CD4-positive, alpha-beta T cell treated with Interferon gamma for 1 hour (primary cell): ENCODE measurements at regions not wholly inside any gene's neighbourhood (a gene's known extent, or its start where the extent isn't known, plus 50 kb on each side); places are given as distances from the start of the nearest gene placed in this dataset.

Experiments
- DNase-seq: peaks from one replicate; pipeline ENCODE4 v3.0.0-alpha.2; 2020

DNA sequence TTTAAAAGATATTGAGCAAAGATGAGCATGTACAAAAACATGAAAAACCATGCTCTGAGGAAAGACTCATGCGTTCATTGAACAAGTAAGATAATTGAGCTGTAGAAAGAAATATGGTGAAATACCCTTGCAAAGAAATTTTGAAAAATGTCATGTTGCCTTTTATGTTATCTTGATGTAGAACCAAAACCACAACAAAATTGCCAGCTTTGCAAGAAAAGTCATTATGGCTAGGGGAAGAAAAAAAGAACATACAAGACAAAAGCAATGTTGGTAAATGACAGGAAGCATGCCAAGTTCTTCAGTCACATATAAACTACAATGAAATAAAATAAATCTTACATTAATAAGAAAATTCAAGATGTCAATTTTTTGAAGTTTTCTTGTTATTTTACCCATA lies 368.0 kb downstream of the IRX1 start:
- no peak for DNase-seq

DNA sequence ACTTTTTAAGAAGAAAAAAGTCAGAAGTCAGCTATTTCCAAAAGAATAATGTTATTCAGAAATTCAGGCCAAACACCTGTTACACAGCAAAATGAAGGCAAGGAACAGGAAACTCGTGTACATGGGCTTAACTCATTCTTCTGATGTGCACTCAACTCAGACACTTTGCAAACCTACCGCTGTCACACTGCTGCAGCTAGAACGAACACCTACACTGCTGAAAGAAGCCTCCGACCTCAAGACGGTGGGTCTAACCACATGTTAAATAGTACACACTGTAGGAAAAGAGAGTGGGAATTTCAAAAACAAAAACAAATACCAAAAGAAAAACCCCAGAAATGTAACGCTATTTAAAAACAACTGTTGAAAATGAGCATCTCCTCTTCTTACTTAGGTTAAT lies 384.5 kb downstream of the IRX1 start:
- DNase-seq: no peak

DNA sequence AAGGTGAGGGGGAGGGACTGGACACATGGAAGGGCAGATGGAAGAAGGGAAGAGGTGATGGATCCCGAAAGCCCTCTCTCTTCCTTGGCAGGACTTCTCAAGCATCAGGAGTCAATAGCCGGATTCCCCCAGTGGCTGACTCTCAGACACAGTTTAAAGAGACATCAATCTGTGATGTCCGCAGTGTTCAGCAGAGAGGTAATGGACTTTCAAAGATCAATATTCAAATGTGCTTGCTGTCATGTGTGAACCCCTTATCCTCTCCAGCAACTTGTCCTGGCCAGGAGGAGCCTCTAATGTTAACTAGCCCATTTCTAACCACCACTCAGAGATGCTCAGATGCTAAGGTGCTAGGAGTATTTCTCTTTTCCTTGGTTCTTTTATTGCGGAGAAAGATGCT lies 392.2 kb downstream of the IRX1 start:
- no peak for DNase-seq

DNA sequence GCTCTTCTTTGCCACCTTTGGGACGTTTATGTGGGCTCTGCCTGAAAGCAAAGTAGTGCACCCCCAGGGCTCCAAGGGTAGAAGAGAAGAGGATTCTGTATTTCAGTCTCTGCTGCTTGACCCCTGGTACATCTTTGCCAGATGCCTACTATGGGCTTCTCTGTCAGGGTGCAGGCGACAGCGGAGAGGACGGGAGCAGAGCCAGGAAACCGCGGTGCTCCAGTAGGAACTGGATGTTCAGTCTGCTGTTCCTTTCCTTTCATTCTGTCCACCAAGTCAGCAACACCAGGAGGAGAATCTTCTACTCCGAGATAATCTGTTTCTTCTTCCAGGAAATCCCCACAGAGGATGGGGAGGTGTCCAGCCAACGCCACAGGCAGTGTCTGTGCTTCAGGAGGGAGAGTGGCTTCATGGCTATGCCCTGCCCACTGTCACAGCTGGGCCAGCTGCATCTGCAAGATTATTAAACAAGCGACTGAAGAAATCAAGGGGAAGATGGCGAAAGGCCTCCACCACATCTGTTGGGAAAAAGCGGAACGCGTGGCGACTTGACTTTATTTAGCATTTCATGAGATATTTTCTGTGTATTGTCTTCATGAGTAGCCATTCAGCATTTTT lies 398.3 kb downstream of the IRX1 start:
- no peak for DNase-seq

DNA sequence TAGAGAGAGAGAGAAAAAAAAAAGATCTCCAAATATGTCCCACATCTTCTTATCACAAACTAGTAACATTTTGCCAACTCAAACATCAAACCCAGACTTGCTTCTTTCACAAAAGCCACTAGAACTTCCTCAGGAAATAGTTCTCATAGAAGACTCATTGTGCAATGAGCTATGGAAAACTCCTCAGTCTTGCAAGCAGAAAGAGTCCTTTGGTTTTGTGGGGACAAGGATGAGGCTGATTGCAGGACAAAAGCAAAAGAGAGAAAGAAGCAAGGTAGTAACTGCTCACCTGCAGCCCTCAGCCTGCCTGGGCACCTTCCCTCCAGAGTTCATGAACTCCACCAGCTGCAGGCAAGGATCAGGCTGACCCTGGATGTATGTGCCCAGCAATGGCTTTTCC lies 399.0 kb downstream of the IRX1 start:
- no peak for DNase-seq

DNA sequence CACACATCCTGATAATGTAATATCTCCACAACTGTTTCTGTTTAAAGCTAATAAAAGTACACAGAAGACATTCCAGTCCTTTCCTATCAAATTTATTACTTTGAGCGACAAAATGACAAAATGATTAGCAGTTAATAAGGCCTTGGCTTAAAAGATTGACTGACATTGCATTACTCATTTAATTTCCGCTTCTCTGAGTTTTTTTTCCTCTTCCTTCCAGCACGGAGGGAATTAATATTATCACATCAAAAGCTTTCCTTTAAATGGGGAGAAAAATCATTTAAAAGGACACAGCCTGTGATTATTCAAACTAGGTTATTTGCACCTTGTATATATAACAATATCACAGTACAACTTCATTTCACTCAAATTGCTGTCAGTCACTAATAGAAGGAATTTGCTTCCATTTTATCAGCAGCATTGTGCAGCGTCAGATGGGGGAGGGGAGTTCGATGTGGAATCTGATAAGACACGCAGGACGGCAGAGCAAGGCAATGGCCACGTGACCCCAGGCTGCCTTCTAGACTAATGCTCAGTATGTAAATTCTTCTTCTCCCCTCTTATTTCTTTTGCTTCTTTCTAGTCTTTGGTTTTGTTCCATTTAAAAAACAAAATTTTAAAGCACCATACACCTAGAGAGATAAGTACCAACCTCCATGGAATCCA lies 400.5 kb downstream of the IRX1 start:
- DNase-seq: no peak

DNA sequence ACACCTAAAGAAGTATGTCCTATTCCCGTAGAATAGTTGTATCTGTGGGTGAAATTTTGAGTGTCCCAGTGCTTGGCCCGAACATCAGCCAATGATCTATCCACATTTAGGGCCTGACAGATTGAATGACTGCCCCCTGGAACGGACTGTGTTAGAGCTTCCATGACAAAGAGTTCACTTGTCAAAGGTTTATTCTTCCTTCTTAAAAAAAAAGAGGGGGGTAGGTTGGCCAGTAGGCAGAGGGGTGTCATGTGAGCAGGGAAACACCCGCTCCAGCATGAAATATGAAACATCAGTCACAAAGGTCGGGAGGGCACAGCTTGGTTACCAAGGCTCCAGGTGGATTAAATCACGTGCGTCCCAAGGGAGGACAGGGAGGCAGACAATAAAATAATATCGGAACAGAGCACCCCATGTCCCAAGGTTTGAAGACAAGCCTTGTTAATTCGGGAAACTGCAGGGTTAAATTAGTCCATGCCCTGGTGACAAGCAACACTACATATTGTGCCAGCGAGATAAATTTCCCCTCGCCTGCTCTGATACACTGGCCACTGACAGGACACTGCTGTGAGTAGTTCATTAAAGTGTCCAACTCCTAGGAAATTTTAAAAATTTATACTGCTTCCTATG lies 401.2 kb downstream of the IRX1 start:
- DNase-seq: no peak

DNA sequence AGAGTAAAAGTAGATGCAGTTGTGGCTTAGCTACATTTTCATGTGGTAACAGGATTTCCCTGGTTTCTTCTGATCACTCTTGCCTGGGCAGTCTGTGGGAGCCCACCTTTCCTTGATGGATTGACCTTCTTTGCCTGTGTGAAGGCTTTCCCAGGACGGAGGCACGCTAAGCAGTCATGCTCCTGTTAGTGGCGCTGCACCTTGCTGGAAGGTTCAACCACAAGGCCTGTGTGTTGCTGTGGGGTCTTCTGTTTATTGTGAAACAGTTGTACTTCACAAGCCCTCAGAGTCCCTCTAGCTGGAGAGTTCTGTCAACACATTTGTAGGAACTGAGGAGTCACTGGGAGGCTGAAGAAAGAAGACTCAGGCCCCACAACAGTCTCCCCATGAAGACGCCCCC lies 402.0 kb downstream of the IRX1 start:
- no peak for DNase-seq

DNA sequence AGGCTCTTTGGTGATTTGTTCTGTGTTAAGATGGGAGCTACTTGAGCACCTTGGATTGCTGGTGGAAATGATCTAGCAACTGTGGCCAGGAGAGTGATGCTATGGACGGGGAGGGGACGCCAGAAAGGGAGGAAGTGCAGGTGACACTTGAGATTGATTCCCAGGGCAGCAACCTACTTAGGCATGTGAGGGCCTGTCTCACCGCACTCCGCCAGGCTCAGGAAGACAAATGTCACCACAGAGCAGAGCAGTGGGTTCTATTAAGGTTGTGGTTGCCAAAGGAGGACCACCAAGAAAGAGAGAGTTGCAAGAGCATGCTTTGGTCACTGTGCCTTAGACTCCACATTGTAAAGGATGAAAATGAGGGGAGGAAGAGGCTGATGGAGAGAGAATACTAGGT lies 404.3 kb downstream of the IRX1 start:
- no peak for DNase-seq

DNA sequence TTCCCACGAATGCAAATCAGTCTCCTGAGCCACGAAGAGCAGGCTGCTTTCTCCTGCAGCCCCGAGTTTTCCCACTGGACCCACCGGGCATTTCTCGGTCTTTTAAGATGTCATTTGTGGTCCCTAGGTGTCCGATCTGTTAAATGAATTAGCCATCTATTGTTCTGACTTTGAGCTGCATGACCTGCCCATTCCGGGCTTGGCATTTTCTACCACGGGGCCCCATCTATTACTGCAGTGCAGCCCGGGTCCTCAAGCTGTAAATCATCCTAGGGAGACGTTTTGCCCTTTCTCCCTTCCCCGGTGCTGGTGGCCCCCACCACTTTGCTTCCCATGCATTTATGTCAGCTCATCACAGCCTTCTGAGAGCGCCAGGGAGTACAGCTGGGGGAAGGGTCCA lies 405.4 kb downstream of the IRX1 start:
- DNase-seq: no peak

DNA sequence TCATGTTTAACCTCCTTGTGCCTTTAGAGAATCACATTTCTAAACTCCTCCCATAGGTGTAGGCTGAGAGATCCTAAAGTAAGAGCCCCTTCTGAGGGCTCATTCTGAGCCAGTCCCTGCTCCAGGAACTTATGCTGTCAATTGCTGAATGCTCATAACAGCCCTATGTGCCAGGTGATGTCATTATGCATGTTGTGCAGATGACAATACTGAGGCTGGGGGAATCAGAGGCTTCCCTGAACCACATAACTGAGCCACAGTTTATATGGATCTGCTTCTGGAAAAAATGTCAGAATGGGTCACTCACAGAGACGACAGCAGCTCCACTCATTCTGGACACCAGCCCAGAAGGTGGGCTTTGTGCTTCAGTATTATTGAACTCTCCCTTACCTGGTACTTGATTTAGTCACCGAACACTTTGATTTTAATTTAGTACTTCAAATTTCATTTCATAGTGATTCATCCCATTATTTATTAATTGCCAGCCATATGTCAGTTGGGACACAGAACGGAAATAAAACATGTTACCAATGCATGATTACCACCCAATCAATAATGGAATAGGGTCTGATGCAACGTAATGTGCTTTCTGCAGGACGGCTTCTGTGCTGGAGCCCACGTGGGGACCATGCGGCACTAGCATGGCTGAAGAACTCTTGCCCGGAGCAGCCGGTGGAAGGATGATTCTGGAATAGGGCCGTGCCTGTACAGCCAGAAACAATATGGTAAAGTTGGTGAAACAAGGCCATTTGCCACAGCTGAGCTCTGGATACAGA lies 406.3 kb downstream of the IRX1 start:
- no peak for DNase-seq

DNA sequence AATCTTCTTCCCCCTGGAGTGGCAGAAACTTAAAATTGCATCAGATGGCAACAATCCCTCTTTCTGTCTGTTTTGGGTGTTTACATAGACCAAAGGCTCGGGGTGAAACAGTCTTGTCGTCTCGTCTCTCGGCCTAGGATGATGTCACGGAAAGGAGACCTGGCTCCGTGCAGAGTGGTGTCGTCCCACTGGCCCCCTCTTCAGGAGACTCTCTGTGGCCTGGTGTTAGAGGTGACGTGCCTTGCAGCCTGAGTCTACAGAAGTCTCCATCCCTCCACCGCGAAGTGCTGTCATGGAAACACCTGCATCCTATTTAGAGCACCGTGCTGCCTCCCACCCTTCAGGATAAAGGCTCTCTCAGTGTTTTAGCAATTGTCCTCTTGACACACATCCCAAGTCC lies 409.7 kb downstream of the IRX1 start:
- DNase-seq: no peak

DNA sequence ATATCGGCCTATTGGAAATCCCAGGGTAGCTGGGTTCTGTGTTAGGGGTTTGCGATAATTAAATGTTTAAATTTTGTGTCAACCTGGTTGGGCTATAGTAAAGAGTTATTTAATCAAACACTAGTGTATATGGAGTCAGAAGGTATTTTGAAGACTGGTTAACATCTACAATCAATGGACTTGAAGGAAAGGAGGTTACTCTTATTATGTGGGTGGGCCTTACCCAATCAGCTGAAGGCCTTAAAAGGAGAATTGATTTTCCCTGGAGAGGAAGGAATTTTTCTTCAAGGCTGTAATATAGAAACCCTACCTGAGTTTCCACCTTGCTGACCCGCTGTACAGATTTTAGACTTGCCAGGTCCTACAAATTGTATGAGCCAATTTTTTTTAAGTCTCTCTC lies 411.4 kb downstream of the IRX1 start:
- no peak for DNase-seq

DNA sequence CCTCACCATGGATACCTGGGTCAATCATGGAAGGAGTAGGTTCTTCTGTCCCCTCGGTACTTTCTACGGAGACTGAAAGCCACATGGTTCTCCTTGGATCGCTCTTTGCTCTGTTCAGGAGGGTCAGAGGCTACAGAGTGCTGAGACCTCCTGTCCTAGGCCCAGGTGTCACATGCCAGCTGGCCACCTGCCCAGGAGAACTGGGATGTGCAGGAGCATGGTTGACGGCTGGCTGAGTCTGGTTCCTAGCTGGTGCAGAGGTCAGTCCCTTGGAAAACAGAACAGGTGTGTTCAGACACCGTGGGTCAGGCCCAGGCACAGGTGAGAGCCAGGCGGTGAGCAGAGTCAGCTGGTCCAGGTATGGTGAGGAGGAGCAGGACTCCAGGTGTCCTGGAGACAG lies 416.3 kb downstream of the IRX1 start:
- DNase-seq: no peak

DNA sequence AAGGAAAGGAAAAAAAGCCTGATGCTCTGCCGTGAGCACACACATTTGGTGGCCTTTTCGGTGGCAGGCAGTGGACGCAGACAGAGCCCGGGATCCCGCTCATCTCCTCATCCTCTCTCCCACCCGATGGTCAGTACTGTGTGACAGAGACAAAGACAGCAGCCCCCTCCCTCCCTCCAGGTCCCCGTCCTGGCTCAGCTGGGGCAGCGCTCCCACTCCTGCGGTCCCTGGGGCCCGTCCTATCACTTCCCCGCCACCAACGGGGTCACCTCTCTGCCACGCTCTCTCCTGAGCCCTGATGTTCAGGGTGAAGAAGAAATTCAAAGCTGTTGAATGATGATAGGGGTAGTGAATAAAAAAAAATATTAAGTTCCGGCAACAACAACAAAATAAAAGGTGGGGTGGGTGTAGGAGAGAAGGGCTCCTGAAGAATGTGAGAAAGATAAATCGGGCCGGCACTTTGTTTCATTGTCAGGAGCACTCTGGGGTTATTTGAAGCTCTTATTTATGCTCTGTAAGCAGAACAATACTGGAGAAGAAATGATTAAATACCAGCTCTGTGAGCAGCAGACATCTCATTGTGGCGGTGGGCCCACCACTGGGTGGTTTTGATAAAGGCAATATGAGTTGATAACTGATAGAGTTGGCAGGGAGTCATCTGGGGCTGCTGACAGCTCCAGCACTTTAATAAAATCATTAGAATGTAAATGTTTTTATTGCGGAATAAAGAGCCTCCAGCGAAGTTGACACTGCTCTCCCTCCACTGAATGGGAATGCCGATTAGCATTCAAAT lies 417.7 kb downstream of the IRX1 start:
- no peak for DNase-seq

DNA sequence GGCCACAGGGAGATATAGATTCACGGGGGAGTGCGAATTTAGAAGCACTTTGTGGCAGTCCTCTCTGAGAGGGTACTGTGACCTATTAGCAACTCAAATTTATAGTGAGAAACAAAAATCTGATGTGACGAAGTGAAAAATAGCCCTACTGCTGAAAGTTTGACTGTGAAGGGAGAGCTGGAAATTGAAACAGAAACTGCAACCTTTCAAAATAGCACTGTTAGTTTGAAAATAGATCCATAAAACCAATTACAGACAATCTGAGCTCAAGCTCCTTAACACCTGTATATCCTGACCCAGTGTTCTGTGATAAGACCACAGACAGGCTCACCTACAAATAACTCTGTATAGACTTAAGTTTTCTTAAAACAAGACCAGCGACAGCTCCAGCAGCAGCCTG lies 420.1 kb downstream of the IRX1 start:
- DNase-seq: no peak

DNA sequence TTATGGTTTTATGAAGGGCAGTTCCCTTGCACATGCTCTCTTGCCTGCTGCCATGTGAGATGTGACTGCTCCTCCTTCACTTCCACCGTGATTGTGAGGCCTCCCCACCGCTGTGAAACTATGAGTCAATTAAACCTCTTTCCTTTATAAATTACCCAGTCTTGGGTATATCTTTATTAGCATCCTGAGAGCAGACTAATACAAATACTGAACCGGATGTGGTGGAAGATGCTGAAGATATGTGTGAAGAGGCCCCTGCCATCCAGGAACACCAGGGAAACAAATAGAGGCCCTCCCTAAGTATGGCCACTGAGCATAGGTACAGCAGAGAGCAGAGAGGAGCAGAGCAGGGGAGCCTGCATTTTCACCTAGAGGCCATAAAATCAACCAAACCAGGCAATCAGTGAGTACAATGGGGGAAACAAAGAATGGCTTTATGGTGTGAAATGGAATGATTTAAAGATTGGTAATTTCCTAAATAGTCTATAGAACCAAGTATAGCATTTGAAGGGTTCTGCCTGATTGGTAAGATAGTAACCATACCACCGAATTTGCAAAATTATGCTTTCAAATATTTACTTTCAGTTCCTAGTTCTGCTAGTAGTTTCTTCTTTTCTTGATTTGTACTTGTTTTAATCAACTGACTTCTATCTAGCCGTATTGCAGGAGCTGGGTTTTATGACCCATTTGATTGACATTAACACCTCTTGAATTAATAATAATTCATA lies 421.6 kb downstream of the IRX1 start:
- DNase-seq: no peak

DNA sequence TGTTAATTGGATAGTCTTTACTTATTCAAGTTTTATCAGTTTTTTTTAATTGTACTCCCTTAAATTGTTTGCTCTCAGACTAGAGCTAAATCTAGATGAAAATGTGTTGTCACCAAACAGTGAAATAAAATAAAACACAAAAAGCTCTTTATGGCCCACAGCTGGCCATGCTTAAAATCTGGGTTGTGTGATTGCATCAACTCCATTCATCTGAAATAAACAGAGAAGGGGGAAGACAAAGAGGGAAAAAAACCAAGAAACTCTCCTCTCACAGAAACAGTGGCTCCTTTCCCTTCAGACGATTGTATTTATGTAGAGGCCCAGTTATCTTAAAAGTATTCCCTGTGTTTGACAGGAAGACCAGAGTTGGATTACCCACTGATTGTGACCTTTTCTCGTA lies 422.4 kb downstream of the IRX1 start:
- no peak for DNase-seq

DNA sequence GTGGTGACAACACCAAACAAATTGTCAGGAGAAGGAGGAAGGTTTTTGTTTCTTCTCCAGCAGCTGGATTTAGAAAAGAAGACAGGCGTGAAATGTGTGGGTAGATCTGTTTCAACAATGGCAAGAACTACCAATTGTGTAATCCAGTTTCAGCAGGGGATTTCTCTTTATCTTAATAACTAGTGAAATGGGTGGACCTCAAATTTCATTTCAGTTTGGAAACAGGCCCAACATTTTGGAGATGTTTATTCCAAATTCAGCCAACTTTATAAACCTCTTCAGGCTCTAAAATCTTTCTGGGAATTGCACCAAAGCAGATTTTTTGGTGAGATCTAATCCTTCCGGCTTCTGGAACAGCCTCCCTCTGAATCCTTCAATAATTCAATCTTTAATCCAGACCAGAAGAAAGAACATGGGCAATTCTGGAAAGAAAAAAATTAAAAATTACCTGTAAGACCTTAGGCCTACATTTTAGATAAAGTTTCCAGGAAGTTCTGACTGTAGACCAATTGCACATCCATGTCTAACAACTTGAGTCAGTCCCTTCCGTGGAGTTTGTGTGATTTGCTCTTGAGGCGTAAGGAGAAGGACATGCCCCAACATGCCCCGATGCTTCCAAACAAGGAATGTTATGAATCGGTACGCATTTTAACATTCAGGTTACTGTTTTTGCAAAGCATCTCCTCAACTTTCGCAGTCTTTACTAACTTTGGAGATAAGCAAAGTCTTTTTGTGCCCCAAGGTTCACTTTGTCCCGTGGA lies 423.6 kb downstream of the IRX1 start:
- no peak for DNase-seq

DNA sequence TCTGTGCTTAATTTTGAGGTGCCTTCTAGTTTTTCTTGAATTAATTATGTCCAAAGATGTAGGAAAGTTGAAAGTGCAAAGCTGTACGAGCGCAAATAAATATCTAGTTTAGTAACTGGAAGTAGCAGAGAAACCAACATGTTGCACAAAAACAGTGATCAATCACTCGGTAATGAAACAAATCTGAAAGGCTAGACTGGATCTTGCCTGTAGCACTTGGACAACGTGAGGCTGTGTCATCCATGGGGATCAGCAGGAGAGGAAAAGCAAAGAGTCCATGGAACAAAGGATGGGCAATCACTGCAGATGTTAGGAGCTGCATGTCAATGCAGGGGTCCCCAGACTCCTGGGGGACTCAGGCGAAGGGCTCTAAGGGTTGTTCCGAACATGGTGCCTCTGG lies 424.2 kb downstream of the IRX1 start:
- DNase-seq: no peak

DNA sequence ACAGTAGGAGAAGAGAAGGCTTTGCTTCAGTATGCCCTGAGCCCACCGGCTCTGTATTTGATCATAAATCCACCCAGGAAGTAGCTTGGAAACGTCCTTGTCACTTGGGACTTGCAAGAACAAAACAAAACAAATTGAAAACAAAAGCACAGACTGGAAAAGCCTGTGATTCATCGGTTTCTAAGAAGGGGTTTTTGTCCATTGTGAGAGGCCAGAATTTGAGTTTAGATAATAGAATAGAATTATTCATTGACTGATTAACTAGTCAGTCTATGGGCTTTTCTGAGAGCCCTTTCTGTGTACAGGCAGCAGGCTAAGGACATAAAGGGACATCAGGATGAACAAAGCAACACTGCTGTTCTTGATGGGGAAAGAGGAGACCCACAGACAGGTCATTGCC lies 424.8 kb downstream of the IRX1 start:
- no peak for DNase-seq
